ENCODE measurements at regions not wholly inside any gene's neighbourhood (a gene's known extent, or its start where the extent isn't known, plus 50 kb on each side); places are given as distances from the start of the nearest gene placed in this dataset.

- TF ChIP-seq CTCF (IDR thresholded peaks at IDR 0.05) (no peak), POLR2A (IDR thresholded peaks at IDR 0.05) (no peak)
These were observed 85.0 kb upstream of the PLET1 start for GRCh38 chr11:112345706-112346105.

All from ovary (tissue), 3 donors.